Epidermal melanocyte (primary cell): ENCODE measurements at regions not wholly inside any gene's neighbourhood (a gene's known extent, or its start where the extent isn't known, plus 50 kb on each side); places are given as distances from the start of the nearest gene placed in this dataset.

ENCODE experiments used
- DNase-seq: peaks from one replicate; pipeline ENCODE4 v3.0.0; 2011; ENCODE audit warnings: low spot score; ENCODE audit not compliant: insufficient read length

DNA sequence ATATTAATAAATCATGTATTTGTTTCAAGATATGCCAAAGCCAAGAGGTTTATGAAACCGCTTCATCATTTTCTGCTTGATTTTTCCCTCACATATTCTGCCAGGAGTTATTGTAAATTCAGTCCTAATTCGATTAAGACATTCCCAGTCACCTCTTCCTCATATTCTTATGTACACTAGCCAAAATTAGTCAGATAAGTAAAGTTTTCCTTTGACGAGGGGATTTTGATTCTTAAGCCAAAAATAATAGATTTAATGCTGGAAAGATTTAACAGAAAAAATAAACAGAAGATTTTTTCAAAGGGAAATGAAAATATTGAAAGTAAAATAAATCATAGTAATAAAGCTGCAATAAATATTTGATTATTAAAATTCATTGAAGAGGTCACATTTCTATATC, 51.0 kb upstream of the VEGFC start:
- no peak for DNase-seq

DNA sequence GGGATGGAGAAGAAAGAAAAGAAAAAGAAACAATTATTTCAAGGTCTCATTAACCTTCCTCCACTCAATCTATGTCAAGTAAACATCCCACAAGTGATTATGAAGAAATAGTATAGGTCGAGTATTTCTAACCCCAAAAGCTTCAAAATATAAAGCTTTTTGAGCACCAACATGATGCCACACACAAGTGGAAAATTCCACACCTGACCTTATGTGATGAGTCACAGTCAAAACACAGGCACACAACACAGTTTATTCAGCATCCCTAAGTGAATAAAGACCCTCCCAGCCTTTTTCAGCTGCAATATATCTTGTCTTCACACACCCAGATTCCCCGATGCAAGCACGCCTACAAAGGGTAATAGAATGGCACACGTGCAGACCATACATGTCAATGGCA, 51.7 kb upstream of the VEGFC start:
- DNase-seq: no peak

DNA sequence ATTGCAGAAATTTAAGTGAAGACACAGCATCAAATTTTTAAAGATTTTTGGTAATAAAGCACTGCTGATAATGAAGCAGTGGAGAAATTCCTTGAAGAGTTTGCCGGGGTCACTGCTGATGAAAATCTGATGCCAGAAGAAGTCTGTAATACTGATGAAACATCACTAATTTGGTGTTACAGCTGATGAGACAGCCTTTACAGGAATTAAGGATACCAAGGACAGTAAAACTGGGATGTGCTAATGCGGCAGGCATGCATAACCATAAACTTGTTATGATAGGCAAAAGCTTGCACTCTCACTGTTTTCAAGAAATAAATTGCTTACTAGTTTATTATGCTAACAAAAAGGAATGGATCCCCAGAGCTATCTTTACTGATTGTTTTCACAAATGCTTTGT, 52.9 kb upstream of the VEGFC start:
- DNase-seq: no peak

DNA sequence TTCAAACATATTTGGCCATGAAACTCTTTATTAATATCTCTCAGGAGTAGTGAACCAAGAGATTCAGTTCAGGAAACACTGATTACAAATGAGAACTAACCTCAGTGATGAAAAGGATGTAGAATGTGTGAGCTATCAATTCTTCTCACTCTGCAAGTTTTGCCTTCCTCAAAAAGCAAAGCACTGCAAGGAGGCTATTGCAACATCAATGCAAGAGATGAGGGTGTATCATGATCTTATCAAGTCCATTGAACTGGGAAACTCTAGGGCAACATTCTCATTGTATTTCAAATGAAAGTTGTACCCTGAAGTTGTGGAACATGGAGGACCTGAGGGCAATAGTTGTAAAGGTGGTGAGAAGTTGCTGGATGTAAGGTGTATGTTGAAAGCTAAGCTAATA, 56.4 kb upstream of the VEGFC start:
- DNase-seq: no peak

DNA sequence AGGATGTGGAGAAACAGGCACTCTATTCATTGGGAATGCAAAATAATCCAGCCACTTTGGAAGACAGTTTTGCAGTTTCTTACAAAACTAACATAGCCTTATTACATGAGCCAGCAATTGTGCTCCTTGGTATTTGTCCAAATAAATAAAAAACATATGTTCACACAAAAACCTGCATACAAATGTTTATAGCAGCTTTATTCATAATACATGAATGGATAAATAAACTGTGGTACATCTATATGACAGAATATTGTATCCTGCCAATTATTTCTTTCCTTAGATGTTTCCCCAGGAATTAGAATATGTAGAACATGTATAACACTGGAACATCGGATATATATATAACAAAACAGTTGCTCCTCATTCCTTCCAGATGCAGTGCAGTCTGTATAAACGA, 57.7 kb upstream of the VEGFC start:
- DNase-seq: no peak

DNA sequence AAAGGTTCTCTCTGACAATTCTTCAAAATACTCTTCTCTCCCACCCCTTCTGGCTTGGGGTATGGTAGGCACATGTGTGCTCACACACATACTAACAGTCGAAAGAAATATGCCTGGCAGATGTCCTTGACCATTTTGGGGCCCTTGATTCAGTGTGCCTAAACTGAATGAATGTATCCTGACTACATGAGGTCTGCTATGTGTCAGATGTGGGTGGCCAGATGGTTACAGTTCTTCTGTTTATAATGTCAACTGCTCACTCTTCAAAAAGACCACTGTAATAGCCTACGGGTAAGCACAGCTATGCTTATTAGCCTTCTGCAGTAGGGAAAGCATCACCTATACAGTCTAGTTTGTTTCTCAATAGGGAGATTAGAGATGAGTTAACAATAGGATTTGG, 63.7 kb upstream of the VEGFC start:
- no peak for DNase-seq

DNA sequence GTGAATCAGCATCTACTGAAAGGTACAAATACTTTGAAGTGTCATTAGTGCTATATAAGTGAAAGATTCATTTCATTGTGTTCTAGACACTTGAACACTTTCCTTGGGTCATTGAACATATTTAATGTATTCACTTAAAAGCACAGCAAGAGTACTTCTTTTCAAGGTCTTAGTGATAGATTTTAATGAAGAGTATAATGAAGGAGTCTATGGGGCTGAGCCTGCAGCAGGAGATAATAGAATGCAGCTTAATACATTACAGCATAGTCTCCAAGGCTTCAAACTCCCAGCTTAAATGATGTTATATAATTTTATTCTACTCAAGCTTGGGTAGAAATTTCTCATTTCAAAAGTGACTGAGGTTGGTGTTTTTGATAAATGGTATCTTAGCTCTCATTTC, 66.1 kb upstream of the VEGFC start:
- DNase-seq: no peak

DNA sequence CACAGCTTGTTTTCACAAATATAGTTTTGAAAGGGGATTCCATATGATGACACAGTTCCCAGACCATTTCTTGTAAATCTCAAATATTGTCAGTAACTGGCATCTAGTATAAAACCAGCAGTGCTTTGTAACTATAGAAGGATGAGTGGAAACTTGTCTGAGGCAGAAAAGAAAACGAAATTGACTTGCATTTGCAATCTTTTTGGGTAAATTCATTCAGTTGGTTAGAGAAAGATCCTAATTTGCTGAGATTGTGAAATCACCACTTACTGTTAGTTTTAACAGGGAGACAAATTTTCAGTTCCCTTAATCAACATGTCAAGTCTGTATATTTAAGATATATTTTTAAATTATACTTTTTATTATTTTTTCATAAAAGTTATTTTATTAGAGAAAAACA, 71.5 kb upstream of the VEGFC start:
- DNase-seq: no peak

DNA sequence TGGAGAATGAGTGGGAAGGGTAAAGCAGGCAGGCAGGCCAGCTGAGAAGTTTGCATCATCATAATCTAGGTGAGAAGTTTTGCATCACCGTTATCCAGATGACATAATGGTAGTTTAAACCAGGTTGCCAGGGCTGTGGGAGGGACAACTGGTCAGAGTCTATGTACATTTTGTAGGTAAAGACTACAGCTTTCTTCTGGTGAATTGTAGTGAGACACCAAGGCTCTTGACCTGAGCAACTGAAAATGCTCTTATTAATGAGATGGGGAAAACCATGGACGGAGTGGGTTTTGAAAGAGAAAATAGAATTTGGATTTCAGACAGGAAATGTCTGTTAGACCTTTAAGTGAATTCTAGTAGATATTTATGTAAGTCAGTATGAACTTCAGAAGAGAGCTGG, 76.0 kb upstream of the VEGFC start:
- no peak for DNase-seq

DNA sequence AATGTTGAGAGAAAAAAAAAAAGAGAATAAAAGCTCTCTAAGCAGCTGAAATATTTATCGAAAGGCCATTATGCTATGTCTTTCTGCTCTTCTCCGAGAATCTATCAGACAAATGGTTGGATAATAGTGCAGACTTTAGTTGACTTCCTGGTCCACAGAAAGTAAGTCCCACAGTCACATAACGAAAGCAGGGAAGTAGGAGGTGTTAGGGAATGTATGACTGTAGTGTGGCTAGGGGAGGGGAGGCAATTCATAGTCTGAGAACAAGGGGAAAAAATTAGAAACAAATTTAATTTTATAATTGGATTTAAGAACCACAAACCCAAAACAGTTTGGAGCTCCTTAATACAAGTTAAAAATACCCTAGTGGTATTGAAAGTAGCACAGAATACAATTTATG, 79.7 kb upstream of the VEGFC start:
- no peak for DNase-seq

DNA sequence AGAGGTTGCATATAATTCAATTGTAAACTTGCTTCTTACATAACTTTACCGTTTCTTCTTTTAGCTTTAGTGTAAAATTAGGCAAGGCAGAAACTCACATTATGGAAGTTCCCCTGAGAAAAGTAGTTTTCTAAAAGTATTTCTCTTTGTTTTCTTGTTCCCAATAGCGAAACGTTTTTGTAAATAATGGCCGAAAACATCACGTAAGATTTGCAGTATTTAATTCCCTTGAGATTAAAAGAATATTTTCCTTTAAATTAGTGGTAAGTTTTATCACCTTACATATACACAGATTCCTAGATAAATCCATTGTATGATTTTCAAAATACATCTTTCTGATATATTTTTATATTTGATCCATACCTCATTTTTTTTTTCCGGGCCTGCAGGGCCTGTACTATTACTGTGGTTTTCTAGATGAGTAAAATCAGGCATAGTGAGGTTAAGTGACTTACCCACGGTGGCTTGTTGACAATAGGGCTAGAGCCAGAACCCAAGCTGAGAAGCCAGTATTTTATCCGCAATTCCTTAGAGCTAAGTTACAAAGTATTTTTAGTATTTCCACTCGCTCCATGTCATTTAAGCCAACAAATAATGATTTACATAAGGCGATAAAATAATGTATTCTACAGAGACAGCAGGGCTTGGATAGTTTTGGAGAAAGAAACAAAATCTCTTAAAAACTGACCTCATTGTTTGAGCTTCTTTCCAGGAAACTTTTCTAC, 82.2 kb upstream of the VEGFC start:
- DNase-seq: no peak

DNA sequence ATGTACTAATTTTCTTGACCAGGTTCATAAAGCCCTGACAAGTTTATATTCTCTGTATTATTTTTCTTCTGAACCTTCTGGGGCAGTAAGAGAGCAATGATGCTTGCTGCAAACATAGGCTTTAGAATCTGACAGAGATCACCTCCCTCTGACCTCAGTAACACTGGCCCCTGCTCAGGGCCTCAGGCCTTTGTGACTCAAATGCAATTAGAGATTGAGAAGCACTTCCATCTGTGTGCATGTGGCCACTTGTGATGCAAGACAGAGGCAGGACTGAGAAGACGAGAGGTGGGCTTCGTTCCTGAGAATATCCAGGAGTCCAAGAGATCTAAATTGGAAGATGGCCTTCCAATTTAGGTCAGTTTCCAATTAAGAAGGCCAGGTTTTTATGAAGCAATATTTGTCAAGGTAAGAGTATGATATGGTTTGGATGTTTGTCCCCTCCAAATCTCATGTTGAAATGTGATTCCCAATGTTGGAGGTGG, 82.8 kb upstream of the VEGFC start:
- DNase-seq: no peak

DNA sequence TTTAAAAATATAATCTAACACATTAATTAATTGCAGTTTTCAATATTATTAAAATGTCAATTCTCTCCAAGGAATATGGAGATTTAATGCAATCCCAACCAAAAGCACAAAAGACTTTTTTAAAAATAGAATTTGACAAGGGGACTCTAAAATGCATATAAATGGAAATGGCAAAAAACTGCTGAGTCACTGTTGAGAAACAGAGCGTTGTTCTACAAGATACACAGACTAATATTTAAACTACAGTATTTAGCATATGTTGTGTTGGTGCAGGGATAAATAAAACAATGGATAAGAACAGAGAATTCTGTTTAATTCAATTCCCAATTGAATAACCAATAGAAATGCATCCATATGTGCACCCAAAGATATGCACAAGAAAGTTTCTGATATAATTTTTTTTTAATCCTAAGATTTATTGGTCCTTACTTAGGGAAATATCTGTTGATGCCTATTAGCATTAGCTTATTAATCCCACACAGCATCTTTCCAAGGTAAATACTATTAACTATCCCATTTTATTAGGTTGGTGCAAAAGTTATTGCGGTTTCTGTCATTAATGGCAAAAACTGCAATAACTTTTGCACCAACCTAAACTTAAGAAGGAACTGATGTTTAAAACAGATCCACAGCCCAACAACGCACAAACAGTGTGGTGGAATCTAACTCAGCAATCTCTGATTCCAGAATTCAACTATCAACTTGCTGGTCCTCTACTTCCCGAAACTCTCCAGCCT, 86.8 kb upstream of the VEGFC start:
- no peak for DNase-seq

DNA sequence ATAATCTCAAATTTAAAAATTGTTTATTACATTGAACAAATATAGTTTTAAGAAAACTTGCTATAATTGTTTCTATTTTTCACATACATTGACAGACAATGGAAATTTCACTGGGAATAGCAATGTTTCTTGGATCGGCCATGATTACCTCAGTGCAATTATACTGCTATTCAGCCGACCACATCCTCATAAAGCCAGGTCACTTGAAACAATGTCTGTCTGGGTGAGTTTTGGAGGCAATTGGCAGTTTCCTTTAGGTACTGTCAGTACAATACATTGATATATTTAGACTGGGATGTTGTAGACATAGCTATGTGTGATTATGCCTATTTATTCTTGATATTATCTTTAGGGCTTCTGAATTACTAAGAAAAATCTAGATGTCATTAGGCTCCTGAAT, 89.5 kb upstream of the VEGFC start:
- DNase-seq: no peak

DNA sequence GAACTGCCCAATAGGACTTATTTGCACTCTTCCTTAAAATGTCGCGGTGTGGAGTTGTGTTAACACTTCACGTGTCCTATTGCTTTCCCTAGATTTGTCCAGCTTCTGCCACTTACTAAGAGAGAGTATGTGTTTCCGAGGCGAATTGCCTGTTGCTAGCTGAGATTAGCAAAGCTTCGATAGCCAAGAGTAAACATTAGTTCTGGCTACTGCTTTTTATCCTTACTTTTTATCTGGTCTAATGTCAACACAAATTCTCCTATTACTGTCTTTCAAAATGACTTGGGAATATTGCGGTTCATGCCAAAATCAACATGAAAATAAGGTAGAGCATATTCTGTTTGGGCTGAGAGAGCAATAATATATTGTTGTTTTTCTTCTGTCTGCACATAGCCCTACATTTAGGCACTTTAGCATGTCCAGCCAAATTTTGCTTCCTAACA, 90.4 kb upstream of the VEGFC start:
- no peak for DNase-seq

DNA sequence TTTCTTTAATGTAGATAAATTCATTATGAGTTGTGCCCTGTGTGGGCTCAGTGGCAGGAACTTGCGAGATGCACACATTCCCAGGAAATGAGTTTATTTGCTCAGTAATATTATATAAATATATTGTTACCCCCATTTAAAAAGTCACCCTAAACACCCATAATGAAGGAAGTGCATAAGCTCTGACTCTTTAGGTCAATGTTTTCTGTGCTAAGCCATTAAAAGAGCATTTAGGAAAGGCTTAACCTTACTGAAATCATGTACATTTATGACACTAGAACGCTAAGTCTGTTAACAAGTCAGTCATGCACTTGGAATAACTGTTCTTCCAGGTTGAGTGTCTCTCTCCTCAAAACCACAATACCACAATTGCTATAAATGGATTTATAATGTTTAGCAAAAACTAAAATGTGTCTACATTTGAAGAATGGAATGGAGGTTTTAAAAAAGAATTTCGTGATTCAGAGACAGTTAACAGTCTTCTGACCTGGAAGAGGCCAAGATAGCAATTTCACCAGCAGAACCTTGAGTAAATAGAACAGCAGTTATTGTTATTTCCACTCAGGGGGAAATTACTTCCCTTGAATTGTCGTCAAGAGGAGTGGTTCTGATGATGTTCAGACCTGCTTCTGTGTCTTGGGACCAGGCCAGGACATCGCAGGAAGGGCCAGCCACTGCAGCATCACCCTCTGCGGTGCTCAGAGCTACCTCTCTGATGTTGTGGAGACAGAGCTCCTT, 91.1 kb upstream of the VEGFC start:
- DNase-seq: no peak

DNA sequence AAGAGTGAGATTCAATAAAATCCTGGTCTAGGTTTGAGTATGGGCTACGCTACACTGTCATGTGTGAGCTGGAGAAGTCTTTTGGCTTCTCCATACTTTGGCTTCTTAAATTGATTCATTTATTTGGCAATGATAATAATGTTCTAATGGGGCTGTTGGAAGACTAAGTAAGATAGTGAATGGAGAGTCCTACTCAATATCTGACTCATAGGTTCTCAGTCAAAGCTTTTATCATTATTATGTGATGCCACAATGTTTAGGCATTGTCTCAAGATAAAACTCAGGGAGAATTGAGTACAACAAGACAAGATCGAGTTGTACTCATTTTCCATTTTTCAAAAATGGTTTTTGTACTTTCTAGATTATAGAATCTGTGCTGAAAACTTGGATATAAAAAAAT, 92.5 kb upstream of the VEGFC start:
- DNase-seq: no peak

DNA sequence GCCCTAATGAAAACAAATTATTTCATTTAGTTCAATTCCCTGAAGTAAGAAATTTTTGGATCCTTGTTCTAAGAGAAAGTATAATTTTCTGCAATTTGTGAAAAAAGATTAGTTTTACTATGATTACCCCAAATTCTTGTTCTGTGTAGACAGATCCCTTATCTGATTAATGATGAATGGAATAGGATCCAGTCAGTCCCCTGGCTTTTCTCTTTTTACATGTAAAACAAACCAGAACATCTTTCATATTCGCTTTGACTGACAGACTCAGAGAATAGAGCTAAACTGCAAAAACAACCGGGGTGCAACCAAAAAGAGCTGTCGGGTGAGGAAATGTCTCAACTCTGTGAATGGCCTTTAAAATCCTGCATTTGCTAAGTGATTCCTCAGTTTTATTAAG, 93.4 kb upstream of the VEGFC start:
- no peak for DNase-seq

DNA sequence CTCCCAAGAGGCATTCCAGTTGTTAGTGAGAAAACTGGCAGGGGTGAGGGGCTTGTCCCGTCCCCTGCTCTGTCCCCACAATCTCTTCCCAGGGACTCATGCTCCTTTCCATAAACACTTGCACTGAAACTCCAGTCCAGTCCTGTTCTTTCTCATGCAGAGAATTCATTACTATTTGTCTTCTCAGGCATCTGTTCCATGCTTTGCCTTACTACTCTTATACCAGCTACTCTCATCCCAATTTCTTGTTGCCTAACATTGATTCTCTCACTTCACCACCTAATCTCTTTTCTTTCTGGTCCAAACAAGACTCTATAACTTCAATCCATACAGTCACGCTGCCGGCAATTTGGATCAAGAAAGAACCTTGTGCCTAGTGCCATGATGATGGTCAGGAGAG, 97.1 kb upstream of the VEGFC start:
- no peak for DNase-seq

DNA sequence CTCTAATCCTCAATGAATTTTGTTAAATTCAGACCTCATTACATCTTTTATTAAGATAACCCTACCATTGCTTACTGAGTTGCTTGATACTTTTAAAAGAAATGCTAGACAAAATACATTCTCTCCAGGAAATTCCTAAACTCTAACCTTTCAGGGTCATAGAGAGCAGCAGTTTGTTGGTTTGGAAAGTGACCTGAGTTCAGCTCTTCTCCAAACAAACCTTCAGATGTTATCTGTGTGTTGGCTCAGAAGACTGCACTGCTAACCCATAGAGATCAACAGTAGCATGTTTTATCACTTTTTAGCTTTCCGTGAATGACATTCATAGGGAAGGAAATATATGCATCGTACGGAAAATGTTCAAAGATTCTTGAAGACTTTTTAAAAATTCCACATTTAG, 101.8 kb upstream of the VEGFC start:
- DNase-seq: no peak

DNA sequence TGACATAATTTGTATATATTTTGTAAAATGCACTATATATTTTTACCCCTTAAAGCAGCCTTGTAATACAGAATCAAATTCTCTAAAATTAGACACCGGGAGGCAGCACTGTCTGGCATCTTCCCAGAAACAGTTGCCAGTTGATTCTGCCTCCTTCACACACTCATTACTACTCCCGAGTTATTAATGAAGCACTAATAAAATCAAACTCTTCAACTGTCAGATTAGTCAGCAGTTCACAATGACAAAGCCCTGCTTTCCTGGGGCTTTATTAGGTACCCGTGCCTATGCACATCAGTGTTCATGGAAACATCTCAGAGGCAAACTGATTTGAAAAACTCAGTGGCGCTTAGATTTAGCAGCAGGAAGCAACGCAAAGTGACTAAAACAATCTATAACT, 103.5 kb upstream of the VEGFC start:
- DNase-seq: no peak

DNA sequence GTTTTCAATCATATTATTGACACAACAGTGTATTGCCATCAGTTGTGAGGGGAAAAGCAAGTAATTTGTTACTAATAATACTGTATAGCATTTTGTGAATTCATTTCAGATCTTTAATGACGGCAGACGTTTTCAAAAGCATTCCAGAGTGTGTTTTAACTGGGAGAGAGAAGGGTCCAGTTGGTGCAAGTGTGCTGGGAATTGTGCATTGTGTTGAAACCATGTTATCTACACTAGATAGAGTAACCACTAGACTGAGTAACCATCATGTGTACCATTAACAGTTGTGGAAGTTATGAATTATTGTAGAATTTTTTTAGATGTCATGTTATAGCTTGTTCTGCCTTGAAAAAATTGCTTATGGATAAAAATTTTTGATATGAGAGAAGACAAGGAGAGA, 104.5 kb upstream of the VEGFC start:
- no peak for DNase-seq
